HG02852 (cell line): ENCODE measurements at regions not wholly inside any gene's neighbourhood (a gene's known extent, or its start where the extent isn't known, plus 50 kb on each side); places are given as distances from the start of the nearest gene placed in this dataset.

Experiments used
- ATAC-seq: cut with Tn5 transposase; IDR thresholded peaks from one replicate; pipeline ENCODE4 v1.9.1; 2021; ENCODE audit warnings: mild to moderate bottlenecking, moderate library complexity; ENCODE audit not compliant: unreplicated experiment

GRCh38 chr7:94223375-94224084 is 171.2 kb upstream of the COL1A2 start:
- no peak for ATAC-seq

- no peak for ATAC-seq
Measured at GRCh38 chr7:94228223-94228622, 166.5 kb upstream of the COL1A2 start.

GRCh38 chr7:94228678-94229077 is 166.0 kb upstream of the COL1A2 start:
- ATAC-seq = no peak

GRCh38 chr7:94231305-94231704 is 163.4 kb upstream of the COL1A2 start:
- ATAC-seq = no peak

GRCh38 chr7:94236960-94237359 is 157.7 kb upstream of the COL1A2 start:
- ATAC-seq = no peak

- ATAC-seq = no peak
Measured at GRCh38 chr7:94237417-94237816, 157.3 kb upstream of the COL1A2 start.

GRCh38 chr7:94239661-94240234 is 154.9 kb upstream of the COL1A2 start:
- no peak for ATAC-seq

- no peak for ATAC-seq
Measured at GRCh38 chr7:94240902-94241301, 153.8 kb upstream of the COL1A2 start.

- no peak for ATAC-seq
Measured at GRCh38 chr7:94241402-94241925, 153.2 kb upstream of the COL1A2 start.

- ATAC-seq = no peak
Measured at GRCh38 chr7:94243066-94243711, 151.5 kb upstream of the COL1A2 start.

GRCh38 chr7:94244760-94245159 is 149.9 kb upstream of the COL1A2 start:
- no peak for ATAC-seq

- ATAC-seq = no peak
Measured at GRCh38 chr7:94245500-94245899, 149.2 kb upstream of the COL1A2 start.

GRCh38 chr7:94247970-94248369 is 146.7 kb upstream of the COL1A2 start:
- no peak for ATAC-seq

- no peak for ATAC-seq
Measured at GRCh38 chr7:94249631-94250030, 145.1 kb upstream of the COL1A2 start.

GRCh38 chr7:94250124-94250523 is 144.6 kb upstream of the COL1A2 start:
- ATAC-seq = no peak

- ATAC-seq = no peak
Measured at GRCh38 chr7:94250987-94251386, 143.7 kb upstream of the COL1A2 start.

GRCh38 chr7:94252124-94252523 is 142.6 kb upstream of the COL1A2 start:
- no peak for ATAC-seq

GRCh38 chr7:94252971-94253370 is 141.7 kb upstream of the COL1A2 start:
- no peak for ATAC-seq

GRCh38 chr7:94253686-94254085 is 141.0 kb upstream of the COL1A2 start:
- no peak for ATAC-seq

GRCh38 chr7:94258418-94259300 is 136.0 kb upstream of the COL1A2 start:
- no peak for ATAC-seq

GRCh38 chr7:94261067-94261466 is 133.6 kb upstream of the COL1A2 start:
- ATAC-seq = no peak
